Endothelial cell of umbilical vein (primary cell): ENCODE measurements at regions not wholly inside any gene's neighbourhood (a gene's known extent, or its start where the extent isn't known, plus 50 kb on each side); places are given as distances from the start of the nearest gene placed in this dataset.

Experiments used
- BruUV-seq: library from RNA; stranded (reverse); fragments of 400-500 nt; replicated peaks from 2 replicates; lab custom pipeline; 2021; lab: Mats Ljungman, UMichigan
- CTCF ChIA-PET: fragments of 300-600, 350-600 bp; sonication (Branson Sonifier 250); formaldehyde crosslinking; loops from one replicate; lab custom pipeline; 2021; ENCODE audit warnings: antibody characterized with exemption, inconsistent platforms; lab: Charles Lee
- POLR2A ChIA-PET: fragments of 300-600, 350-600 bp; sonication (Branson Sonifier 250); formaldehyde crosslinking; loops from one replicate; lab custom pipeline; 2021; ENCODE audit warnings: antibody characterized with exemption, inconsistent platforms; lab: Charles Lee
- DNase-seq: peaks from one replicate; pipeline ENCODE4 v3.0.0-alpha.2; 2011; ENCODE audit warnings: low read depth, low spot score
- FAIRE-seq: peaks from 2 replicates; lab custom pipeline; 2011; peaks lifted over from hg19 to GRCh38; lab: Jason Lieb, UNC
- H2AFZ ChIP-seq: 2 replicates; pipeline ENCODE4 v1.6.0; 2012; ENCODE audit warnings: low read depth, low read length, control low read depth, inconsistent platforms
- H3K27ac ChIP-seq: 2 replicates; pipeline ENCODE4 v1.5.1; 2011; ENCODE audit warnings: low read depth, mild to moderate bottlenecking, control low read depth, low read length, moderate library complexity; ENCODE audit not compliant: insufficient read depth
- H3K27me3 ChIP-seq, 2 experiments: 2 replicates each; pipeline versions ENCODE4 v1.6.0 to v1.6.1; 2011; ENCODE audit warnings: low read length in 2 of 2, mixed read lengths in 1 of 2; ENCODE audit not compliant: control insufficient read depth in 2 of 2, insufficient read depth in 2 of 2
- H3K36me3 ChIP-seq, 2 experiments: 2 replicates in 1 of 2; 3 replicates in 1 of 2; pipeline ENCODE4 v1.5.1; 2011; ENCODE audit warnings: low read length in 2 of 2, mild to moderate bottlenecking in 1 of 2, moderate library complexity in 1 of 2; ENCODE audit not compliant: control insufficient read depth in 2 of 2, insufficient read depth in 2 of 2; ENCODE audit errors: extremely low read depth in 1 of 2
- H3K4me1 ChIP-seq: 3 replicates; pipeline ENCODE4 v1.5.1; 2011; ENCODE audit warnings: mild to moderate bottlenecking, low read length; ENCODE audit not compliant: control insufficient read depth, insufficient read depth; ENCODE audit errors: extremely low read depth
- H3K4me2 ChIP-seq: 2 replicates; pipeline ENCODE4 v1.6.1; 2011; ENCODE audit warnings: low read length, control low read depth, mixed read lengths; ENCODE audit not compliant: insufficient read depth
- H3K4me3 ChIP-seq, 3 experiments: fragments of 200-600 bp in 1 of 3; sonication (generic), shearing (Covaris generic) in 1 of 3; replicated peaks in 1 of 3; 2 replicates each; pipeline ENCODE4 v1.5.1; 2011 to 2016; ENCODE audit warnings: control low read depth in 3 of 3, low read length in 3 of 3, mild to moderate bottlenecking in 2 of 3, inconsistent platforms in 1 of 3, low read depth in 1 of 3, moderate library complexity in 1 of 3; ENCODE audit not compliant: insufficient read depth in 1 of 3
- H3K79me2 ChIP-seq: 2 replicates; pipeline ENCODE4 v1.6.0; 2012; ENCODE audit warnings: low read length, inconsistent platforms; ENCODE audit not compliant: control insufficient read depth, insufficient read depth
- H3K9ac ChIP-seq: replicated peaks from 2 replicates; pipeline ENCODE3; 2011; ENCODE audit warnings: low read length, control low read depth; ENCODE audit not compliant: insufficient read depth; ENCODE audit errors: extremely low read depth
- H3K9me1 ChIP-seq: replicated peaks from 3 replicates; pipeline ENCODE4 v1.6.0; 2011; ENCODE audit warnings: mild to moderate bottlenecking, low read length; ENCODE audit not compliant: control insufficient read depth, insufficient read depth; ENCODE audit errors: extremely low read depth
- H3K9me3 ChIP-seq: replicated peaks from 2 replicates; pipeline ENCODE4 v1.5.1; 2012; ENCODE audit warnings: low read length, inconsistent platforms; ENCODE audit not compliant: control insufficient read depth, insufficient read depth
- H4K20me1 ChIP-seq: replicated peaks from 2 replicates; pipeline ENCODE3; 2011; ENCODE audit warnings: mild to moderate bottlenecking, low read length; ENCODE audit not compliant: control insufficient read depth, insufficient read depth; ENCODE audit errors: extremely low read depth
- CTCF ChIP-seq, 2 donors: IDR thresholded peaks; 1 replicate in 1 of 2; 2 replicates in 1 of 2; pipeline ENCODE4 v1.5.1; 2011; ENCODE audit warnings: low read length in 2 of 2, mild to moderate bottlenecking in 2 of 2, moderate library complexity in 2 of 2, control low read depth in 1 of 2, inconsistent platforms in 1 of 2, low read depth in 1 of 2; ENCODE audit not compliant: insufficient read depth in 1 of 2; ENCODE audit errors: extremely low read depth in 1 of 2
- EZH2 ChIP-seq: IDR thresholded peaks from 2 replicates; pipeline ENCODE4 v1.6.1; 2012; ENCODE audit warnings: borderline replicate concordance, low read depth, mild to moderate bottlenecking, moderate library complexity, low read length, inconsistent platforms; ENCODE audit not compliant: severe bottlenecking
- FOS ChIP-seq: IDR thresholded peaks from 2 replicates; pipeline ENCODE4 v1.6.1; 2011; ENCODE audit warnings: mild to moderate bottlenecking, low read length, moderate library complexity, borderline replicate concordance; ENCODE audit not compliant: insufficient read depth
- GATA2 ChIP-seq: IDR thresholded peaks from 2 replicates; pipeline ENCODE4 v1.7.0; 2011; ENCODE audit warnings: low read depth, mild to moderate bottlenecking, moderate library complexity, mixed read lengths, low read length; ENCODE audit not compliant: insufficient read length, insufficient read depth
- JUN ChIP-seq: IDR thresholded peaks from 2 replicates; pipeline ENCODE4 v1.6.1; 2011; ENCODE audit warnings: borderline replicate concordance, low read depth; ENCODE audit not compliant: insufficient read length, insufficient read depth
- MYC ChIP-seq: IDR thresholded peaks from one replicate; pipeline ENCODE4 v1.6.1; 2011; ENCODE audit warnings: mild to moderate bottlenecking, low read depth, low read length
- POLR2A ChIP-seq: IDR thresholded peaks from 2 replicates; pipeline ENCODE4 v1.6.1; 2012; ENCODE audit warnings: low read depth, mild to moderate bottlenecking, control low read depth, low read length
- POLR2AphosphoS5 ChIP-seq: IDR thresholded peaks from 2 replicates; pipeline ENCODE4 v1.6.1; 2012; ENCODE audit warnings: low read depth, mild to moderate bottlenecking, control low read depth, low read length, moderate library complexity; ENCODE audit not compliant: insufficient read depth
- dilution Hi-C: fragments of 300-500 bp; cut with MboI; formaldehyde crosslinking; loops from one replicate; pipeline ENCODE4 v1.15.0; 2019; ENCODE audit warnings: low sequenced_read_pairs; ENCODE audit not compliant: extremely low pct_ligation_motif_present
- intact Hi-C: fragments of 100-400 bp; cut with micrococcal nuclease; formaldehyde crosslinking; loops from one replicate; pipeline ENCODE4 v1.10.0; 2022
- TF ChIP-seq, protein P1 (sequence below): IDR thresholded peaks from 2 replicates; pipeline ENCODE4 v1.6.1; 2011; ENCODE audit not compliant: insufficient read depth, insufficient read length

DNA sequence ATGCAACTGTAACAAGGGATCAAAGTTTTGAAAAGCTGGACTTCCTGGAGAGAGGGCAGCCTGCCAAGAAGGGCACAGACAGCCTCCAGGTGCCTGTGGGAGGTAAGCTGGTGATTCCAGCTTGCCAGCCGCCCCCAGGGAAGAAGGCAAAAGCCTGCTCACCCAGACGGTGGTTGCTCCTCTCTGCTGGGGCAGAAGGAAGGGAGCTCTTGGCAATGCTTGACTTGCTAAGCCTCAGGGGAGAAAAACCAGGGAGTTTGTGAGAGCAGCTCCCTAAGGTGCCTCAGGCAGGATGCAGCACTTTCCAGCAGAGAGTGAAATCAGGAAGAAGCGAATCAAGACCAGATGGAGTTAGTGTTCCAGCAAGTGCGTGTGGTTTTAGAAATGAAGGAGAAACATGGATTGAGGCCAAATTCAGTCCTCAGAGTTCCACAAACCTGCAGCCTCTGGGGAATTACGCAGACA, 553.6 kb downstream of the BUD13 start:
- ChIA-PET CTCF (interaction anchor here (0.7 to 4.5 kb wide), 7 partner anchors 203 to 1480 kb away, joined by 3 to 40 read pairs (median 5); no protein-coding TSS in a partner anchor), POLR2A (no interaction called here)
- H3K27me3 ChIP-seq = no peaks in the 10 kb centered on the region
- DNase-seq (no peak), FAIRE-seq (no peak)
- BruUV-seq = no TSS peak
- H3K9ac ChIP-seq = no peak overlapping the region
- H3K27ac ChIP-seq = no peak overlapping the region
- H3K36me3 ChIP-seq = no peaks in the 10 kb centered on the region
- no peaks in the 10 kb centered on the region for H3K9me1 ChIP-seq
- no peak overlapping the region for H3K4me3 ChIP-seq
- H2AFZ ChIP-seq = no peak overlapping the region
- H3K79me2 ChIP-seq = no peaks in the 10 kb centered on the region
- H3K4me1 ChIP-seq = no peaks in the 10 kb centered on the region
- intact Hi-C loops = loop anchor here (5.0 kb wide), 1 partner anchor 423 kb away; no protein-coding TSS in a partner anchor
- H3K9me3 ChIP-seq = no peaks in the 10 kb centered on the region
- no peak overlapping the region for H3K4me2 ChIP-seq
- TF ChIP-seq, protein P1, sequence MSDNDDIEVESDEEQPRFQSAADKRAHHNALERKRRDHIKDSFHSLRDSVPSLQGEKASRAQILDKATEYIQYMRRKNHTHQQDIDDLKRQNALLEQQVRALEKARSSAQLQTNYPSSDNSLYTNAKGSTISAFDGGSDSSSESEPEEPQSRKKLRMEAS = no peak
- no peaks in the 10 kb centered on the region for H4K20me1 ChIP-seq
- dilution Hi-C loops = no loop called here

- no peaks in the 10 kb centered on the region for H3K9me3 ChIP-seq
- no peaks in the 10 kb centered on the region for H3K4me1 ChIP-seq
- DNase-seq = no peak
- no peaks in the 10 kb centered on the region for H4K20me1 ChIP-seq
- TF ChIP-seq FOS = no peak
- TF ChIP-seq MYC = no peak
- no peak for TF ChIP-seq CTCF (IDR thresholded peaks at IDR 0.05; ENCODE audit: extremely low read depth in 1 of 2, insufficient read depth in 1 of 2, low read depth in 1 of 2, low read length in 2 of 2)
- TF ChIP-seq EZH2 = no peak
- TF ChIP-seq, protein P1 = no peak
- TF ChIP-seq POLR2AphosphoS5 = no peak
- TF ChIP-seq POLR2A = no peak
- no peak for TF ChIP-seq GATA2
- TF ChIP-seq JUN = no peak
- H2AFZ ChIP-seq = no peak overlapping the region
- POLR2A ChIA-PET = no interaction called here
- H3K4me3 ChIP-seq = no peak overlapping the region
- intact Hi-C loops = loop anchor here (1.0 to 5.0 kb wide), 4 partner anchors 59 to 474 kb away; no protein-coding TSS in a partner anchor
- dilution Hi-C loops = no loop called here
- no peaks in the 10 kb centered on the region for H3K9me1 ChIP-seq
- CTCF ChIA-PET = interaction anchor here (0.7 to 4.5 kb wide), 28 partner anchors 7 to 1478 kb away, joined by 3 to 57 read pairs (median 5); no protein-coding TSS in a partner anchor
- no peak overlapping the region for H3K9ac ChIP-seq
- FAIRE-seq = no peak
- no peaks in the 10 kb centered on the region for H3K27me3 ChIP-seq
- no peaks in the 10 kb centered on the region for H3K36me3 ChIP-seq
- H3K4me2 ChIP-seq = no peak overlapping the region
- H3K27ac ChIP-seq = no peak overlapping the region
- no TSS peak for BruUV-seq
- no peaks in the 10 kb centered on the region for H3K79me2 ChIP-seq
These were observed 555.3 kb downstream of the BUD13 start for GRCh38 chr11:116217441-116217840.
